GM23338 (cell line): ENCODE measurements at regions not wholly inside any gene's neighbourhood (a gene's known extent, or its start where the extent isn't known, plus 50 kb on each side); places are given as distances from the start of the nearest gene placed in this dataset.

Source experiments
- ATAC-seq: fragments of 200-7000 bp; cut with Tn5 transposase; 3 replicates; pipeline ENCODE4 v1.9.1; 2020
- DNase-seq: peaks from one replicate; pipeline ENCODE4 v3.0.0-alpha.2; 2015; ENCODE audit warnings: low spot score
- H2AFZ ChIP-seq: fragments of 200-600 bp; sonication (generic); 2 replicates; pipeline ENCODE4 v1.8.0; 2016; ENCODE audit warnings: antibody characterized with exemption, mild to moderate bottlenecking, moderate library complexity
- H3F3A ChIP-seq: fragments of 200-600 bp; sonication (generic); replicated peaks from 2 replicates; pipeline ENCODE4 v1.8.0; 2017; ENCODE audit warnings: antibody characterized with exemption, mixed run types, low read depth
- H3K27ac ChIP-seq: fragments of 200-600 bp; sonication (generic); 2 replicates; pipeline ENCODE4 v1.6.1; 2016; ENCODE audit warnings: low read depth
- H3K27me3 ChIP-seq: fragments of 200-600 bp; sonication (generic); 2 replicates; pipeline ENCODE4 v1.8.0; 2016; ENCODE audit warnings: mild to moderate bottlenecking, mixed run types, moderate library complexity; ENCODE audit not compliant: insufficient read depth
- H3K36me3 ChIP-seq: fragments of 200-600 bp; sonication (generic); 2 replicates; pipeline ENCODE4 v1.8.0; 2016; ENCODE audit warnings: mild to moderate bottlenecking; ENCODE audit not compliant: insufficient read depth
- H3K4me1 ChIP-seq: fragments of 200-600 bp; sonication (generic); 2 replicates; pipeline ENCODE4 v1.8.0; 2016; ENCODE audit warnings: mild to moderate bottlenecking, moderate library complexity; ENCODE audit not compliant: insufficient read depth
- H3K4me2 ChIP-seq: fragments of 200-600 bp; sonication (generic); 2 replicates; pipeline ENCODE4 v1.7.1; 2017; ENCODE audit warnings: mixed run types
- H3K4me3 ChIP-seq: fragments of 200-600 bp; sonication (generic); 2 replicates; pipeline ENCODE4 v1.6.1; 2016; ENCODE audit warnings: mixed run types
- H3K79me2 ChIP-seq: fragments of 200-600 bp; sonication (generic); replicated peaks from 2 replicates; pipeline ENCODE4 v1.8.0; 2017; ENCODE audit warnings: mild to moderate bottlenecking; ENCODE audit not compliant: insufficient read depth
- H3K9me2 ChIP-seq: fragments of 200-600 bp; sonication (generic); 2 replicates; pipeline ENCODE4 v1.8.0; 2017; ENCODE audit not compliant: insufficient read depth
- H4K20me1 ChIP-seq: fragments of 200-600 bp; sonication (generic); replicated peaks from 2 replicates; pipeline ENCODE4 v1.8.0; 2017; ENCODE audit warnings: mild to moderate bottlenecking; ENCODE audit not compliant: insufficient read depth
- H3K27ac Mint-ChIP-seq: 2 replicates; pipeline ENCODE4 v1.8.0; 2020; ENCODE audit warnings: inconsistent platforms, mild to moderate bottlenecking, moderate library complexity, mixed read lengths
- H3K27me3 Mint-ChIP-seq: 3 replicates; pipeline ENCODE4 v1.8.0; 2022; ENCODE audit warnings: low read depth, mild to moderate bottlenecking, moderate library complexity, mixed read lengths, inconsistent platforms; ENCODE audit not compliant: insufficient read depth, poor library complexity
- H3K36me3 Mint-ChIP-seq: 3 replicates; pipeline ENCODE4 v1.8.0; 2021; ENCODE audit warnings: low read depth, mild to moderate bottlenecking, inconsistent platforms, moderate library complexity, mixed read lengths
- H3K4me1 Mint-ChIP-seq: 3 replicates; pipeline ENCODE4 v1.8.0; 2020; ENCODE audit warnings: mild to moderate bottlenecking, inconsistent platforms, mixed read lengths
- H3K4me3 Mint-ChIP-seq: 3 replicates; pipeline ENCODE4 v1.8.0; 2021; ENCODE audit warnings: moderate library complexity, mild to moderate bottlenecking, inconsistent platforms, mixed read lengths
- H3K9me3 Mint-ChIP-seq: 3 replicates; pipeline ENCODE4 v1.8.0; 2020; ENCODE audit warnings: moderate library complexity, mild to moderate bottlenecking, inconsistent platforms, mixed read lengths
- CTCF ChIP-seq, 2 experiments: fragments of 200-600 bp in 1 of 2; sonication (generic) in 1 of 2; conservative IDR thresholded peaks; 2 replicates each; pipeline versions ENCODE4 v1.5.1 to v1.6.1; 2016 to 2017; ENCODE audit warnings: antibody characterized with exemption in 2 of 2, low read depth in 2 of 2, mild to moderate bottlenecking in 2 of 2, moderate library complexity in 1 of 2
- EZH2phosphoT487 ChIP-seq: fragments of 200-600 bp; sonication (generic); IDR thresholded peaks from one replicate; pipeline ENCODE4 v1.8.1; 2018; ENCODE audit warnings: antibody characterized with exemption; ENCODE audit not compliant: unreplicated experiment
- NANOG ChIP-seq: IDR thresholded peaks from 2 replicates; pipeline ENCODE4 v1.6.1; 2016; ENCODE audit warnings: antibody characterized with exemption, borderline replicate concordance
- STAT1 ChIP-seq: IDR thresholded peaks from one replicate; pipeline ENCODE4 v1.6.1; 2016; ENCODE audit warnings: antibody characterized with exemption; ENCODE audit not compliant: unreplicated experiment
- ZNF114 ChIP-seq: fragments of 250-450 bp; sonication (Bioruptor Pico); IDR thresholded peaks from 2 replicates; pipeline ENCODE4 v1.5.0; 2020; ENCODE audit warnings: mild to moderate bottlenecking, moderate library complexity
- ZNF331 ChIP-seq: fragments of 250-450 bp; sonication (Bioruptor Pico); IDR thresholded peaks from 2 replicates; pipeline ENCODE4 v1.5.0; 2020; ENCODE audit warnings: low read depth, mild to moderate bottlenecking, moderate library complexity
- ZNF462 ChIP-seq: fragments of 250-450 bp; sonication (Bioruptor Pico); IDR thresholded peaks from 2 replicates; pipeline ENCODE4 v1.5.0; 2020; ENCODE audit warnings: mild to moderate bottlenecking, moderate library complexity

GRCh38 chr2:19607931-19608771 is 249.7 kb upstream of the OSR1 start (continued):
- TF ChIP-seq CTCF (conservative IDR thresholded peaks at IDR 0.05; ENCODE audit: low read depth in 2 of 2) (no peak), EZH2phosphoT487 (no peak), ZNF331 (no peak), ZNF114 (CRISPR knock-in tag) (no peak)

GRCh38 chr2:19607400-19607799 is 249.0 kb upstream of the OSR1 start:
- Mint-ChIP-seq H3K27ac (no peak overlapping the region), H3K9me3 (no peaks in the 10 kb centered on the region; the same call in 2 of the 3 replicates)
- no peak for ATAC-seq

More at GRCh38 chr2:19607400-19607799, 249.0 kb upstream of the OSR1 start:
- no peaks in the 10 kb centered on the region for H4K20me1 ChIP-seq
- H3K36me3 Mint-ChIP-seq, result no peaks in the 10 kb centered on the region
- no peak overlapping the region for H3K4me3 ChIP-seq
- H3K36me3 ChIP-seq, result no peaks in the 10 kb centered on the region
- no peak overlapping the region for H2AFZ ChIP-seq
- H3F3A ChIP-seq, result no peaks in the 10 kb centered on the region
- peaks cover 15% of the 10 kb centered on the region; the same call in 1 of the 2 replicates for H3K9me2 ChIP-seq
- no peak overlapping the region for H3K4me2 ChIP-seq
- peaks cover 2% of the 10 kb centered on the region for H3K27me3 Mint-ChIP-seq
- H3K4me1 Mint-ChIP-seq, result no peaks in the 10 kb centered on the region
- H3K4me3 Mint-ChIP-seq, result no peak overlapping the region
- no peak overlapping the region for H3K27ac ChIP-seq
- DNase-seq, result no peak
- no peaks in the 10 kb centered on the region for H3K4me1 ChIP-seq
- H3K27me3 ChIP-seq, result no peaks in the 10 kb centered on the region
- H3K79me2 ChIP-seq, result no peaks in the 10 kb centered on the region
- TF ChIP-seq STAT1 (no peak), ZNF462 (CRISPR knock-in tag) (no peak), NANOG (no peak), CTCF (conservative IDR thresholded peaks at IDR 0.05; ENCODE audit: low read depth in 2 of 2) (no peak)
